CD14-positive monocyte (primary cell): ENCODE measurements at regions not wholly inside any gene's neighbourhood (a gene's known extent, or its start where the extent isn't known, plus 50 kb on each side); places are given as distances from the start of the nearest gene placed in this dataset.

ENCODE experiments used
- DNase-seq, 3 donors: peaks; one replicate each; pipeline ENCODE4 v3.0.0-alpha.2; 2011 to 2022
- H2AFZ ChIP-seq: 2 replicates; pipeline ENCODE4 v1.6.0; 2012; ENCODE audit warnings: mild to moderate bottlenecking, low read depth, low read length, inconsistent platforms; ENCODE audit not compliant: insufficient read depth, poor library complexity, severe bottlenecking
- H3K27ac ChIP-seq, 2 donors: 1 replicate in 1 of 2; 2 replicates in 1 of 2; pipeline ENCODE4 v1.5.1; 2012 to 2013; ENCODE audit warnings: low read length in 2 of 2, control low read depth in 1 of 2, inconsistent platforms in 1 of 2, low read depth in 1 of 2, mild to moderate bottlenecking in 1 of 2
- H3K27me3 ChIP-seq, 2 donors: one replicate each; pipeline versions ENCODE4 v1.6.0 to v1.6.1; 2011 to 2013; ENCODE audit warnings: low read length in 2 of 2; ENCODE audit not compliant: control insufficient read depth in 2 of 2, insufficient read depth in 2 of 2
- H3K36me3 ChIP-seq, 2 donors: replicated peaks in 1 of 2; 1 replicate in 1 of 2; 2 replicates in 1 of 2; pipeline versions ENCODE4 v1.5.1 to v1.6.1; 2012 to 2013; ENCODE audit warnings: low read length in 2 of 2, control low read depth in 1 of 2, inconsistent platforms in 1 of 2, mild to moderate bottlenecking in 1 of 2; ENCODE audit not compliant: insufficient read depth in 2 of 2, control insufficient read depth in 1 of 2
- H3K4me1 ChIP-seq, 2 donors: 1 replicate in 1 of 2; 2 replicates in 1 of 2; pipeline versions ENCODE4 v1.5.1 to v1.6.1; 2012 to 2013; ENCODE audit warnings: low read length in 2 of 2, control low read depth in 1 of 2, inconsistent platforms in 1 of 2, mild to moderate bottlenecking in 1 of 2, moderate library complexity in 1 of 2; ENCODE audit not compliant: insufficient read depth in 2 of 2, control insufficient read depth in 1 of 2
- H3K4me2 ChIP-seq: replicated peaks from 2 replicates; pipeline ENCODE3; 2012; ENCODE audit warnings: low read length, moderate library complexity, mild to moderate bottlenecking; ENCODE audit not compliant: poor library complexity, severe bottlenecking; ENCODE audit errors: extremely low read depth
- H3K4me3 ChIP-seq, 3 experiments: fragments of 200-600 bp in 1 of 3; sonication (generic) in 1 of 3; replicated peaks in 1 of 3; 1 replicate in 2 of 3; 2 replicates in 1 of 3; pipeline ENCODE4 v1.5.1; 2011 to 2013; ENCODE audit warnings: low read length in 3 of 3, mild to moderate bottlenecking in 3 of 3, control low read depth in 2 of 3, low read depth in 2 of 3, inconsistent platforms in 1 of 3, moderate library complexity in 1 of 3
- H3K79me2 ChIP-seq: 2 replicates; pipeline ENCODE4 v1.6.0; 2012; ENCODE audit warnings: mild to moderate bottlenecking, control low read depth, inconsistent platforms, low read length, moderate library complexity; ENCODE audit not compliant: insufficient read depth
- H3K9ac ChIP-seq: 2 replicates; pipeline ENCODE4 v1.6.0; 2017; ENCODE audit warnings: low read length, mild to moderate bottlenecking; ENCODE audit not compliant: insufficient read depth, poor library complexity, severe bottlenecking
- H3K9me3 ChIP-seq, 2 donors: replicated peaks in 1 of 2; 1 replicate in 1 of 2; 2 replicates in 1 of 2; pipeline versions ENCODE4 v1.5.1 to v1.6.1; 2012 to 2013; ENCODE audit warnings: low read length in 2 of 2, control low read depth in 1 of 2; ENCODE audit not compliant: control insufficient read depth in 1 of 2, insufficient read depth in 1 of 2
- H4K20me1 ChIP-seq: 2 replicates; pipeline ENCODE4 v1.6.0; 2012; ENCODE audit warnings: mild to moderate bottlenecking, low read length, control low read depth, moderate library complexity; ENCODE audit not compliant: insufficient read depth
- H3K27ac Mint-ChIP-seq, 7 donors: one replicate each; pipeline ENCODE4 v1.8.0; 2020; ENCODE audit warnings: mild to moderate bottlenecking in 7 of 7, mixed read lengths in 7 of 7, moderate library complexity in 6 of 7, inconsistent platforms in 2 of 7
- H3K27me3 Mint-ChIP-seq, 3 donors: one replicate each; pipeline ENCODE4 v1.8.0; 2021 to 2022; ENCODE audit warnings: low read depth in 3 of 3, mild to moderate bottlenecking in 3 of 3, mixed read lengths in 3 of 3, moderate library complexity in 3 of 3, inconsistent platforms in 1 of 3
- H3K36me3 Mint-ChIP-seq, 2 donors: one replicate each; pipeline ENCODE4 v1.8.0; 2020; ENCODE audit warnings: mixed read lengths in 2 of 2, inconsistent platforms in 1 of 2, mild to moderate bottlenecking in 1 of 2
- H3K4me1 Mint-ChIP-seq: one replicate; pipeline ENCODE4 v1.8.0; 2020; ENCODE audit warnings: mild to moderate bottlenecking, mixed read lengths
- H3K4me3 Mint-ChIP-seq, 2 donors: one replicate each; pipeline ENCODE4 v1.8.0; 2020; ENCODE audit warnings: mild to moderate bottlenecking in 2 of 2, mixed read lengths in 2 of 2, moderate library complexity in 1 of 2
- H3K9me3 Mint-ChIP-seq, 7 donors: one replicate each; pipeline ENCODE4 v1.8.0; 2020 to 2022; ENCODE audit warnings: mixed read lengths in 7 of 7, mild to moderate bottlenecking in 6 of 7, moderate library complexity in 6 of 7, inconsistent platforms in 2 of 7
- CTCF ChIP-seq: fragments of 200-600 bp; IDR thresholded peaks from one replicate; pipeline ENCODE4 v1.8.0; 2022; ENCODE audit warnings: antibody characterized with exemption, mild to moderate bottlenecking
- WGBS: methylation state at CpG from one replicate; pipeline ENCODE4 v1.1.5; 2013; ENCODE audit warnings: missing lambda C conversion rate; ENCODE audit not compliant: insufficient coverage; 5-methylcytosine and 5-hydroxymethylcytosine counted together
- intact Hi-C, 2 donors: fragments of 100-400 bp; cut with micrococcal nuclease; formaldehyde crosslinking; loops; one replicate each; pipeline versions ENCODE4 v1.15.0 to v1.15.1; 2023

DNA sequence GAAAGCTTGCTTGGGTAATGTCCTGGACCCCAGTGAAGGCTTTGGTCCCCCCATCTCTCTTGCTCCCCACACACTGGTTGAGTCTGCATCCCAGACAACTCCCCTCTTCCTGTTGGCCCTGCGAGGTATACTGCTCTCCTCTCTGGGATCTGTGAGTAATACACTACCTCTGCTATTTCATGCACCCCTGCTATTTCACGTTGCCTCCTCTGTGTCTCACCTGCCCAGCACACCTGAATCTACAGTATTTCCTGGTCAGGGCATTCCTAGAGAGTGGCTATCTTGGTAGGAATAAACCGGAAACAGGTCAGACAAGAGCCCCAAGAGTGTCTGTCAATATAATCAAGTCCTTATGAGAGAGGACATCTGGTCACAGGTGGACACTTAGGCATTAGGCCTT, 114.3 kb upstream of the ODAD2 start:
- no peak overlapping the region for H3K27ac ChIP-seq
- no peaks in the 10 kb centered on the region for H3K4me1 Mint-ChIP-seq
- H3K4me1 ChIP-seq, result no peaks in the 10 kb centered on the region
- DNase-seq, result no peak
- intact Hi-C loops, result no loop called here
- WGBS, result 100% methylated on average over 2 of the region's 3 CpGs
- H3K27ac Mint-ChIP-seq, result no peak overlapping the region
- TF ChIP-seq CTCF, result no peak
- H3K27me3 Mint-ChIP-seq, result no peaks in the 10 kb centered on the region
- no peak overlapping the region for H3K4me2 ChIP-seq
- H4K20me1 ChIP-seq, result no peaks in the 10 kb centered on the region
- H3K9me3 ChIP-seq, result no peaks in the 10 kb centered on the region
- H3K27me3 ChIP-seq, result no peaks in the 10 kb centered on the region
- H3K79me2 ChIP-seq, result no peaks in the 10 kb centered on the region
- no peak overlapping the region for H3K4me3 Mint-ChIP-seq
- no peak overlapping the region for H2AFZ ChIP-seq
- H3K4me3 ChIP-seq, result no peak overlapping the region
- H3K9me3 Mint-ChIP-seq, result peaks cover 0 to 3% (median 0%) of the 10 kb centered on the region in 7 donors
- H3K36me3 ChIP-seq, result peaks cover 23 to 55% of the 10 kb centered on the region in 2 donors
- H3K36me3 Mint-ChIP-seq, result peaks cover 55 to 67% of the 10 kb centered on the region in 2 donors
- H3K9ac ChIP-seq, result no peak overlapping the region

DNA sequence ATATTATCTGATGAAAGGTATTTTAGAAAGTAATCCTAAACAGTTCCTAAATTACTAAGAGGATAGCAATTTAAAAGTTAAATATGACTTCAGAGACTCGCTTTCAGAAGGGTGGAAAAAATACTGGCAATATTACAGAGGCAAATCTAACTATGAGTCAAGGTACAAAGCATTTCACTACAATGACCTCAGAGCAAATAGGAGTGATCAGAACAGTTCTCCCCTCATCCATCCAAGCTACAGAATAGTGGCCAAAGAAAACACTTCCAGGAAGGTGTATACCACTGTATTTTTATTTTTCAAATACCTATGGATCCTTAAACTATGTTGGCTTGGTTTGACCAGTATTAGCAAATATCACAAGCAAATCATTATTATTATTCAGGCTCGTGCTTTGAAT, 112.8 kb upstream of the ODAD2 start:
- no peaks in the 10 kb centered on the region for H3K9me3 ChIP-seq
- 100% methylated on average over 2 of the region's 2 CpGs for whole genome bisulfite sequencing
- TF ChIP-seq CTCF, result no peak
- H3K4me1 ChIP-seq, result no peaks in the 10 kb centered on the region
- intact Hi-C loops, result no loop called here
- no peak for DNase-seq
- H3K4me3 ChIP-seq, result no peak overlapping the region
- Mint-ChIP-seq H3K4me3 (no peak overlapping the region), H3K9me3 (peaks cover 0 to 3% (median 0%) of the 10 kb centered on the region in 7 donors), H3K4me1 (no peaks in the 10 kb centered on the region), H3K36me3 (peaks cover 62 to 71% of the 10 kb centered on the region in 2 donors), H3K27me3 (no peaks in the 10 kb centered on the region), H3K27ac (no peak overlapping the region)
- H3K9ac ChIP-seq, result no peak overlapping the region
- peaks cover 27 to 63% of the 10 kb centered on the region in 2 donors for H3K36me3 ChIP-seq
- no peaks in the 10 kb centered on the region for H3K79me2 ChIP-seq
- no peaks in the 10 kb centered on the region for H4K20me1 ChIP-seq
- H3K27ac ChIP-seq, result no peak overlapping the region
- no peak overlapping the region for H2AFZ ChIP-seq
- no peaks in the 10 kb centered on the region for H3K27me3 ChIP-seq
- H3K4me2 ChIP-seq, result no peak overlapping the region
